Body of pancreas (tissue), 4 donors: ENCODE measurements at regions not wholly inside any gene's neighbourhood (a gene's known extent, or its start where the extent isn't known, plus 50 kb on each side); places are given as distances from the start of the nearest gene placed in this dataset.

ENCODE experiments used
- POLR2A ChIP-seq, 3 donors: fragments of 450-650 bp; IDR thresholded peaks; one replicate each; pipeline ENCODE4 v1.6.1; 2016; ENCODE audit warnings: antibody characterized with exemption in 3 of 3, mild to moderate bottlenecking in 2 of 3
- TF ChIP-seq, protein P1 (sequence below), 7 experiments: fragments of 450-650 bp in 4 of 7; fragments of 200-600 bp in 3 of 7; sonication (generic) in 3 of 7; IDR thresholded peaks; one replicate each; pipeline ENCODE4 v1.5.1; 2016 to 2019; ENCODE audit warnings: antibody characterized with exemption in 7 of 7

DNA sequence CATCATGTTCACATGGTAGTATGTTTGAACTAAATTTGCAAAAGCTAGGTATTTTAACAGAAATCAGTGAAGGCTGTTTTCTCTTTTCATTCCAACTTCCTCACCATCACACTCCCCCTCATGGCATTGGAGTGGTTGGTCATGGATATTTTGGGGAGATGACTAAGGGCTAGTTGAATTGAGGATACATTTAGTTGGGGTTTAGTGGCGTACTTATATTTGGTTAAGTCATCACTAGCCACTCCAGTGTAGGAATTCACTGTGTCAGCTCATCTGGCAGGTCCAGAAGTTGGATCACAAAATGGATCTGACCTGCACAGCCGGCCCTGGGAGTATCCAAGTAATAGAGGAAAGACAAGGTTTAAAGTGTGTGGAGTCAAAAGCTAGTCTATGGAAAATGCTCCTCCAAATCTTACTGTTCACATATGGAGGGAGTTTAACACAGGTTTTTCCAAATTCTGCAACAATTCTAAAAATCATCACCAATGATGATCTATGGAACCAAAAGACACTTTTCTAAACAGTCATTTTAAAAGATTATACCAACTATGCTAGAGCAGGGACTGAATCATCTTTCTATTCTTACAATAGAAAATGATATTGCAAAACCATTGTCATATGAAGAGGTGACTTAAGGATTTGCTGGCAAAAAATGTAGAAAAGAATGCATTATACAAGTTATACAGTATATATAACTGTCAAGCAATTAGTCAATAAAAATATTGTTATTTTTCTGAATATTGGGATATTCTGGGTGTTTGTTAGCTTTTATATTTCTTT lies 247.8 kb upstream of the PEX5L start:
- TF ChIP-seq, protein P1, sequence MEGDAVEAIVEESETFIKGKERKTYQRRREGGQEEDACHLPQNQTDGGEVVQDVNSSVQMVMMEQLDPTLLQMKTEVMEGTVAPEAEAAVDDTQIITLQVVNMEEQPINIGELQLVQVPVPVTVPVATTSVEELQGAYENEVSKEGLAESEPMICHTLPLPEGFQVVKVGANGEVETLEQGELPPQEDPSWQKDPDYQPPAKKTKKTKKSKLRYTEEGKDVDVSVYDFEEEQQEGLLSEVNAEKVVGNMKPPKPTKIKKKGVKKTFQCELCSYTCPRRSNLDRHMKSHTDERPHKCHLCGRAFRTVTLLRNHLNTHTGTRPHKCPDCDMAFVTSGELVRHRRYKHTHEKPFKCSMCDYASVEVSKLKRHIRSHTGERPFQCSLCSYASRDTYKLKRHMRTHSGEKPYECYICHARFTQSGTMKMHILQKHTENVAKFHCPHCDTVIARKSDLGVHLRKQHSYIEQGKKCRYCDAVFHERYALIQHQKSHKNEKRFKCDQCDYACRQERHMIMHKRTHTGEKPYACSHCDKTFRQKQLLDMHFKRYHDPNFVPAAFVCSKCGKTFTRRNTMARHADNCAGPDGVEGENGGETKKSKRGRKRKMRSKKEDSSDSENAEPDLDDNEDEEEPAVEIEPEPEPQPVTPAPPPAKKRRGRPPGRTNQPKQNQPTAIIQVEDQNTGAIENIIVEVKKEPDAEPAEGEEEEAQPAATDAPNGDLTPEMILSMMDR (IDR thresholded peaks at IDR 0.05), result no peak
- no peak for TF ChIP-seq POLR2A (IDR thresholded peaks at IDR 0.05)
